GM23338 (cell line): ENCODE measurements at regions not wholly inside any gene's neighbourhood (a gene's known extent, or its start where the extent isn't known, plus 50 kb on each side); places are given as distances from the start of the nearest gene placed in this dataset.

Experiments
- ATAC-seq: fragments of 200-7000 bp; cut with Tn5 transposase; 3 replicates; pipeline ENCODE4 v1.9.1; 2020
- DNase-seq: peaks from one replicate; pipeline ENCODE4 v3.0.0-alpha.2; 2015; ENCODE audit warnings: low spot score
- H2AFZ ChIP-seq: fragments of 200-600 bp; sonication (generic); 2 replicates; pipeline ENCODE4 v1.8.0; 2016; ENCODE audit warnings: antibody characterized with exemption, mild to moderate bottlenecking, moderate library complexity
- H3F3A ChIP-seq: fragments of 200-600 bp; sonication (generic); replicated peaks from 2 replicates; pipeline ENCODE4 v1.8.0; 2017; ENCODE audit warnings: antibody characterized with exemption, mixed run types, low read depth
- H3K27ac ChIP-seq: fragments of 200-600 bp; sonication (generic); 2 replicates; pipeline ENCODE4 v1.6.1; 2016; ENCODE audit warnings: low read depth
- H3K27me3 ChIP-seq: fragments of 200-600 bp; sonication (generic); 2 replicates; pipeline ENCODE4 v1.8.0; 2016; ENCODE audit warnings: mild to moderate bottlenecking, mixed run types, moderate library complexity; ENCODE audit not compliant: insufficient read depth
- H3K36me3 ChIP-seq: fragments of 200-600 bp; sonication (generic); 2 replicates; pipeline ENCODE4 v1.8.0; 2016; ENCODE audit warnings: mild to moderate bottlenecking; ENCODE audit not compliant: insufficient read depth
- H3K4me1 ChIP-seq: fragments of 200-600 bp; sonication (generic); 2 replicates; pipeline ENCODE4 v1.8.0; 2016; ENCODE audit warnings: mild to moderate bottlenecking, moderate library complexity; ENCODE audit not compliant: insufficient read depth
- H3K4me2 ChIP-seq: fragments of 200-600 bp; sonication (generic); 2 replicates; pipeline ENCODE4 v1.7.1; 2017; ENCODE audit warnings: mixed run types
- H3K4me3 ChIP-seq: fragments of 200-600 bp; sonication (generic); 2 replicates; pipeline ENCODE4 v1.6.1; 2016; ENCODE audit warnings: mixed run types
- H3K79me2 ChIP-seq: fragments of 200-600 bp; sonication (generic); replicated peaks from 2 replicates; pipeline ENCODE4 v1.8.0; 2017; ENCODE audit warnings: mild to moderate bottlenecking; ENCODE audit not compliant: insufficient read depth
- H3K9me2 ChIP-seq: fragments of 200-600 bp; sonication (generic); 2 replicates; pipeline ENCODE4 v1.8.0; 2017; ENCODE audit not compliant: insufficient read depth
- H4K20me1 ChIP-seq: fragments of 200-600 bp; sonication (generic); replicated peaks from 2 replicates; pipeline ENCODE4 v1.8.0; 2017; ENCODE audit warnings: mild to moderate bottlenecking; ENCODE audit not compliant: insufficient read depth
- H3K27ac Mint-ChIP-seq: 2 replicates; pipeline ENCODE4 v1.8.0; 2020; ENCODE audit warnings: inconsistent platforms, mild to moderate bottlenecking, moderate library complexity, mixed read lengths
- H3K27me3 Mint-ChIP-seq: 3 replicates; pipeline ENCODE4 v1.8.0; 2022; ENCODE audit warnings: low read depth, mild to moderate bottlenecking, moderate library complexity, mixed read lengths, inconsistent platforms; ENCODE audit not compliant: insufficient read depth, poor library complexity
- H3K36me3 Mint-ChIP-seq: 3 replicates; pipeline ENCODE4 v1.8.0; 2021; ENCODE audit warnings: low read depth, mild to moderate bottlenecking, inconsistent platforms, moderate library complexity, mixed read lengths
- H3K4me1 Mint-ChIP-seq: 3 replicates; pipeline ENCODE4 v1.8.0; 2020; ENCODE audit warnings: mild to moderate bottlenecking, inconsistent platforms, mixed read lengths
- H3K4me3 Mint-ChIP-seq: 3 replicates; pipeline ENCODE4 v1.8.0; 2021; ENCODE audit warnings: moderate library complexity, mild to moderate bottlenecking, inconsistent platforms, mixed read lengths
- H3K9me3 Mint-ChIP-seq: 3 replicates; pipeline ENCODE4 v1.8.0; 2020; ENCODE audit warnings: moderate library complexity, mild to moderate bottlenecking, inconsistent platforms, mixed read lengths
- EZH2phosphoT487 ChIP-seq: fragments of 200-600 bp; sonication (generic); IDR thresholded peaks from one replicate; pipeline ENCODE4 v1.8.1; 2018; ENCODE audit warnings: antibody characterized with exemption; ENCODE audit not compliant: unreplicated experiment
- NANOG ChIP-seq: IDR thresholded peaks from 2 replicates; pipeline ENCODE4 v1.6.1; 2016; ENCODE audit warnings: antibody characterized with exemption, borderline replicate concordance
- TF ChIP-seq, protein P1 (sequence below): fragments of 250-450 bp; sonication (Bioruptor Pico); IDR thresholded peaks from 2 replicates; pipeline ENCODE4 v1.5.0; 2020; ENCODE audit warnings: mild to moderate bottlenecking, moderate library complexity
- TF ChIP-seq, protein P2 (sequence below): IDR thresholded peaks from one replicate; pipeline ENCODE4 v1.6.1; 2018; ENCODE audit warnings: antibody characterized with exemption; ENCODE audit not compliant: unreplicated experiment
- TF ChIP-seq, protein P3 (sequence below), 2 experiments: fragments of 200-600 bp in 1 of 2; sonication (generic) in 1 of 2; conservative IDR thresholded peaks; 2 replicates each; pipeline versions ENCODE4 v1.5.1 to v1.6.1; 2016 to 2017; ENCODE audit warnings: antibody characterized with exemption in 2 of 2, low read depth in 2 of 2, mild to moderate bottlenecking in 2 of 2, moderate library complexity in 1 of 2

DNA sequence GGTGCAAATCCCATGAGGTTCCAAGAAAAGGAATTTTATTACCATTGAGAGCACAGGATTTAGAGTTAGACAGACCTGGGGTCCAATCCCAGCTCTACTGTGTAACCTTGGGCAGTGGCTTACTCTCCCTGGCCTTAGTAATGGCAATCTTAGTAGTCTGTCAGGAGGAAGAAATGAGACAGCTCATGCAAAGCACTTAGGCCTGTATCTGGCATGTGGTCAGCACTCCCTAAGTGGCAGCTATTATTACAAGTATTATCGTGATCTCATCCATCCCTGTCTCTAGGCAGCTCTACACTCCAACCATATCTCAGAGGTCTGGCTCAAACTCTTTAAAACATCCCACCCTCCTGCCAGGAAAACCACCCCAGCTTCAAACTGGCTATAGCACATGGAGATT is 129.6 kb upstream of the NALF2 start:
- Histone ChIP-seq H3K4me3 (no peak overlapping the region), H3K27me3 (no peaks in the 10 kb centered on the region), H3K36me3 (no peaks in the 10 kb centered on the region), H3K4me1 (no peaks in the 10 kb centered on the region), H3K27ac (no peak overlapping the region), H3K9me2 (no peaks in the 10 kb centered on the region), H3K4me2 (no peak overlapping the region), H4K20me1 (no peaks in the 10 kb centered on the region), H3K79me2 (no peaks in the 10 kb centered on the region), H2AFZ (no peak overlapping the region), H3F3A (no peaks in the 10 kb centered on the region)
- Mint-ChIP-seq H3K4me3 (no peak overlapping the region), H3K27ac (no peak overlapping the region), H3K27me3 (no peaks in the 10 kb centered on the region), H3K36me3 (no peaks in the 10 kb centered on the region), H3K4me1 (no peaks in the 10 kb centered on the region), H3K9me3 (no peaks in the 10 kb centered on the region)
- DNase-seq (no peak), ATAC-seq (no peak)
- TF ChIP-seq, protein P1, sequence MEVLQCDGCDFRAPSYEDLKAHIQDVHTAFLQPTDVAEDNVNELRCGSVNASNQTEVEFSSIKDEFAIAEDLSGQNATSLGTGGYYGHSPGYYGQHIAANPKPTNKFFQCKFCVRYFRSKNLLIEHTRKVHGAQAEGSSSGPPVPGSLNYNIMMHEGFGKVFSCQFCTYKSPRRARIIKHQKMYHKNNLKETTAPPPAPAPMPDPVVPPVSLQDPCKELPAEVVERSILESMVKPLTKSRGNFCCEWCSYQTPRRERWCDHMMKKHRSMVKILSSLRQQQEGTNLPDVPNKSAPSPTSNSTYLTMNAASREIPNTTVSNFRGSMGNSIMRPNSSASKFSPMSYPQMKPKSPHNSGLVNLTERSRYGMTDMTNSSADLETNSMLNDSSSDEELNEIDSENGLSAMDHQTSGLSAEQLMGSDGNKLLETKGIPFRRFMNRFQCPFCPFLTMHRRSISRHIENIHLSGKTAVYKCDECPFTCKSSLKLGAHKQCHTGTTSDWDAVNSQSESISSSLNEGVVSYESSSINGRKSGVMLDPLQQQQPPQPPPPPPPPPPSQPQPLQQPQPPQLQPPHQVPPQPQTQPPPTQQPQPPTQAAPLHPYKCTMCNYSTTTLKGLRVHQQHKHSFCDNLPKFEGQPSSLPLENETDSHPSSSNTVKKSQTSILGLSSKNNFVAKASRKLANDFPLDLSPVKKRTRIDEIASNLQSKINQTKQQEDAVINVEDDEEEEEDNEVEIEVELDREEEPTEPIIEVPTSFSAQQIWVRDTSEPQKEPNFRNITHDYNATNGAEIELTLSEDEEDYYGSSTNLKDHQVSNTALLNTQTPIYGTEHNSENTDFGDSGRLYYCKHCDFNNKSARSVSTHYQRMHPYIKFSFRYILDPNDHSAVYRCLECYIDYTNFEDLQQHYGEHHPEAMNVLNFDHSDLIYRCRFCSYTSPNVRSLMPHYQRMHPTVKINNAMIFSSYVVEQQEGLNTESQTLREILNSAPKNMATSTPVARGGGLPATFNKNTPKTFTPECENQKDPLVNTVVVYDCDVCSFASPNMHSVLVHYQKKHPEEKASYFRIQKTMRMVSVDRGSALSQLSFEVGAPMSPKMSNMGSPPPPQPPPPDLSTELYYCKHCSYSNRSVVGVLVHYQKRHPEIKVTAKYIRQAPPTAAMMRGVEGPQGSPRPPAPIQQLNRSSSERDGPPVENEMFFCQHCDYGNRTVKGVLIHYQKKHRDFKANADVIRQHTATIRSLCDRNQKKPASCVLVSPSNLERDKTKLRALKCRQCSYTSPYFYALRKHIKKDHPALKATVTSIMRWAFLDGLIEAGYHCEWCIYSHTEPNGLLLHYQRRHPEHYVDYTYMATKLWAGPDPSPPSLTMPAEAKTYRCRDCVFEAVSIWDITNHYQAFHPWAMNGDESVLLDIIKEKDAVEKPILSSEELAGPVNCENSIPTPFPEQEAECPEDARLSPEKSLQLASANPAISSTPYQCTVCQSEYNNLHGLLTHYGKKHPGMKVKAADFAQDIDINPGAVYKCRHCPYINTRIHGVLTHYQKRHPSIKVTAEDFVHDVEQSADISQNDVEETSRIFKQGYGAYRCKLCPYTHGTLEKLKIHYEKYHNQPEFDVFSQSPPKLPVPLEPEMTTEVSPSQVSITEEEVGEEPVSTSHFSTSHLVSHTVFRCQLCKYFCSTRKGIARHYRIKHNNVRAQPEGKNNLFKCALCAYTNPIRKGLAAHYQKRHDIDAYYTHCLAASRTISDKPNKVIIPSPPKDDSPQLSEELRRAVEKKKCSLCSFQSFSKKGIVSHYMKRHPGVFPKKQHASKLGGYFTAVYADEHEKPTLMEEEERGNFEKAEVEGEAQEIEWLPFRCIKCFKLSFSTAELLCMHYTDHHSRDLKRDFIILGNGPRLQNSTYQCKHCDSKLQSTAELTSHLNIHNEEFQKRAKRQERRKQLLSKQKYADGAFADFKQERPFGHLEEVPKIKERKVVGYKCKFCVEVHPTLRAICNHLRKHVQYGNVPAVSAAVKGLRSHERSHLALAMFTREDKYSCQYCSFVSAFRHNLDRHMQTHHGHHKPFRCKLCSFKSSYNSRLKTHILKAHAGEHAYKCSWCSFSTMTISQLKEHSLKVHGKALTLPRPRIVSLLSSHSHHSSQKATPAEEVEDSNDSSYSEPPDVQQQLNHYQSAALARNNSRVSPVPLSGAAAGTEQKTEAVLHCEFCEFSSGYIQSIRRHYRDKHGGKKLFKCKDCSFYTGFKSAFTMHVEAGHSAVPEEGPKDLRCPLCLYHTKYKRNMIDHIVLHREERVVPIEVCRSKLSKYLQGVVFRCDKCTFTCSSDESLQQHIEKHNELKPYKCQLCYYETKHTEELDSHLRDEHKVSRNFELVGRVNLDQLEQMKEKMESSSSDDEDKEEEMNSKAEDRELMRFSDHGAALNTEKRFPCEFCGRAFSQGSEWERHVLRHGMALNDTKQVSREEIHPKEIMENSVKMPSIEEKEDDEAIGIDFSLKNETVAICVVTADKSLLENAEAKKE (CRISPR knock-in tag) = no peak
- no peak for TF ChIP-seq NANOG
- TF ChIP-seq, protein P2, sequence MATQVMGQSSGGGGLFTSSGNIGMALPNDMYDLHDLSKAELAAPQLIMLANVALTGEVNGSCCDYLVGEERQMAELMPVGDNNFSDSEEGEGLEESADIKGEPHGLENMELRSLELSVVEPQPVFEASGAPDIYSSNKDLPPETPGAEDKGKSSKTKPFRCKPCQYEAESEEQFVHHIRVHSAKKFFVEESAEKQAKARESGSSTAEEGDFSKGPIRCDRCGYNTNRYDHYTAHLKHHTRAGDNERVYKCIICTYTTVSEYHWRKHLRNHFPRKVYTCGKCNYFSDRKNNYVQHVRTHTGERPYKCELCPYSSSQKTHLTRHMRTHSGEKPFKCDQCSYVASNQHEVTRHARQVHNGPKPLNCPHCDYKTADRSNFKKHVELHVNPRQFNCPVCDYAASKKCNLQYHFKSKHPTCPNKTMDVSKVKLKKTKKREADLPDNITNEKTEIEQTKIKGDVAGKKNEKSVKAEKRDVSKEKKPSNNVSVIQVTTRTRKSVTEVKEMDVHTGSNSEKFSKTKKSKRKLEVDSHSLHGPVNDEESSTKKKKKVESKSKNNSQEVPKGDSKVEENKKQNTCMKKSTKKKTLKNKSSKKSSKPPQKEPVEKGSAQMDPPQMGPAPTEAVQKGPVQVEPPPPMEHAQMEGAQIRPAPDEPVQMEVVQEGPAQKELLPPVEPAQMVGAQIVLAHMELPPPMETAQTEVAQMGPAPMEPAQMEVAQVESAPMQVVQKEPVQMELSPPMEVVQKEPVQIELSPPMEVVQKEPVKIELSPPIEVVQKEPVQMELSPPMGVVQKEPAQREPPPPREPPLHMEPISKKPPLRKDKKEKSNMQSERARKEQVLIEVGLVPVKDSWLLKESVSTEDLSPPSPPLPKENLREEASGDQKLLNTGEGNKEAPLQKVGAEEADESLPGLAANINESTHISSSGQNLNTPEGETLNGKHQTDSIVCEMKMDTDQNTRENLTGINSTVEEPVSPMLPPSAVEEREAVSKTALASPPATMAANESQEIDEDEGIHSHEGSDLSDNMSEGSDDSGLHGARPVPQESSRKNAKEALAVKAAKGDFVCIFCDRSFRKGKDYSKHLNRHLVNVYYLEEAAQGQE = no peak
- TF ChIP-seq, protein P3, sequence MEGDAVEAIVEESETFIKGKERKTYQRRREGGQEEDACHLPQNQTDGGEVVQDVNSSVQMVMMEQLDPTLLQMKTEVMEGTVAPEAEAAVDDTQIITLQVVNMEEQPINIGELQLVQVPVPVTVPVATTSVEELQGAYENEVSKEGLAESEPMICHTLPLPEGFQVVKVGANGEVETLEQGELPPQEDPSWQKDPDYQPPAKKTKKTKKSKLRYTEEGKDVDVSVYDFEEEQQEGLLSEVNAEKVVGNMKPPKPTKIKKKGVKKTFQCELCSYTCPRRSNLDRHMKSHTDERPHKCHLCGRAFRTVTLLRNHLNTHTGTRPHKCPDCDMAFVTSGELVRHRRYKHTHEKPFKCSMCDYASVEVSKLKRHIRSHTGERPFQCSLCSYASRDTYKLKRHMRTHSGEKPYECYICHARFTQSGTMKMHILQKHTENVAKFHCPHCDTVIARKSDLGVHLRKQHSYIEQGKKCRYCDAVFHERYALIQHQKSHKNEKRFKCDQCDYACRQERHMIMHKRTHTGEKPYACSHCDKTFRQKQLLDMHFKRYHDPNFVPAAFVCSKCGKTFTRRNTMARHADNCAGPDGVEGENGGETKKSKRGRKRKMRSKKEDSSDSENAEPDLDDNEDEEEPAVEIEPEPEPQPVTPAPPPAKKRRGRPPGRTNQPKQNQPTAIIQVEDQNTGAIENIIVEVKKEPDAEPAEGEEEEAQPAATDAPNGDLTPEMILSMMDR (conservative IDR thresholded peaks at IDR 0.05; ENCODE audit: low read depth in 2 of 2) = no peak
- TF ChIP-seq EZH2phosphoT487 = no peak
